ENCODE measurements at regions not wholly inside any gene's neighbourhood (a gene's known extent, or its start where the extent isn't known, plus 50 kb on each side); places are given as distances from the start of the nearest gene placed in this dataset.

- DNase-seq = no peak
- no peak overlapping the region for H2AFZ ChIP-seq (ENCODE audit: low read depth, low read length)
- H3K9ac ChIP-seq (ENCODE audit: low read length) = no peak overlapping the region
- H3K9me3 ChIP-seq (ENCODE audit: control insufficient read depth, low read length) = no peaks in the 10 kb centered on the region
- no peak overlapping the region for H3K18ac ChIP-seq (ENCODE audit: low read depth in 1 of 2, low read length in 2 of 2)
- no peaks in the 10 kb centered on the region for H3K27me3 ChIP-seq (ENCODE audit: control insufficient read depth in 1 of 2, insufficient read depth in 1 of 2, low read length in 2 of 2)
- no peak overlapping the region for H3K23ac ChIP-seq (ENCODE audit: low read length in 2 of 2)
- no peak overlapping the region for H3K4me2 ChIP-seq (ENCODE audit: low read length, poor library complexity, severe bottlenecking)
- H2BK120ac ChIP-seq (ENCODE audit: low read depth, low read length) = no peak overlapping the region
- no peak overlapping the region for H2BK5ac ChIP-seq (ENCODE audit: low read depth, low read length, poor library complexity, severe bottlenecking)
- no peak overlapping the region for H3K4me3 ChIP-seq (ENCODE audit: insufficient read depth in 1 of 2, low read depth in 1 of 2, low read length in 2 of 2)
- H3K36me3 ChIP-seq (ENCODE audit: control insufficient read depth in 1 of 2, insufficient read depth in 2 of 2, low read depth in 1 of 2, low read length in 2 of 2) = no peaks in the 10 kb centered on the region
- H3K4me1 ChIP-seq (ENCODE audit: control insufficient read depth, insufficient read depth, low read depth, low read length) = no peaks in the 10 kb centered on the region
- no peak overlapping the region for H4K8ac ChIP-seq (ENCODE audit: low read length)
- H2AK5ac ChIP-seq (ENCODE audit: low read length, severe bottlenecking) = no peak overlapping the region
- no peak overlapping the region for H2BK15ac ChIP-seq (ENCODE audit: low read depth, poor library complexity, severe bottlenecking)
- H3K14ac ChIP-seq (ENCODE audit: low read length in 2 of 2) = no peak overlapping the region
- no peak overlapping the region for H2BK12ac ChIP-seq (ENCODE audit: low read length in 2 of 2)
- no peaks in the 10 kb centered on the region for H3K79me1 ChIP-seq (replicated peaks; ENCODE audit: low read length, poor library complexity, severe bottlenecking)
- no peak overlapping the region for H3K27ac ChIP-seq (ENCODE audit: low read length, poor library complexity, severe bottlenecking)
- no peak overlapping the region for H3K4ac ChIP-seq (ENCODE audit: low read depth in 1 of 2, low read length in 2 of 2)
- H4K91ac ChIP-seq (ENCODE audit: low read length) = no peak overlapping the region
These were observed 1375.4 kb downstream of the NSUN3 start for GRCh38 chr3:95438274-95438673.

DNA sequence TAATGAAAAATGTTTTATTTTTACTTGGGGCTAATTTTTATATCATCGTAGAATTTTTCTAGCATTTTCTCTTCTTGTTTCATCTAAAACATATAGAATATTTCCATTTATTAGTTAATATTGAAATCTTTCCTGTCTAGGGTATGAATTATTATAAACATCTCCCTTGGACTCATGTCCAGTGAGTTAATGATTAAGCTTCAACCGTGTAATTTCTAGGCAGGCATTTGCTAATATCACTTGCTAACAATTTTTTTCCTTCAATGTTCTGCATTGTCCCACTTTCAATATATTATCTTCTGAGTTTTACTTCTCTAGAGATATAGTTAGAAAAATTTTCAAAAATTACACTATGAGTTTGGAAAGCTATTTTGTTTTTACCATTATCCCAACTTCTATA, 1371.6 kb upstream of the EPHA6 start:
- no peak overlapping the region for H3K4me3 ChIP-seq (ENCODE audit: insufficient read depth in 1 of 2, low read depth in 1 of 2, low read length in 2 of 2)
- H3K4me1 ChIP-seq (ENCODE audit: control insufficient read depth, insufficient read depth, low read depth, low read length) = no peaks in the 10 kb centered on the region
- no peaks in the 10 kb centered on the region for H3K36me3 ChIP-seq (ENCODE audit: control insufficient read depth in 1 of 2, insufficient read depth in 2 of 2, low read depth in 1 of 2, low read length in 2 of 2)
- H2BK120ac ChIP-seq (ENCODE audit: low read depth, low read length) = no peak overlapping the region
- no peak overlapping the region for H3K27ac ChIP-seq (ENCODE audit: low read length, poor library complexity, severe bottlenecking)
- H3K4me2 ChIP-seq (ENCODE audit: low read length, poor library complexity, severe bottlenecking) = no peak overlapping the region
- no peaks in the 10 kb centered on the region for H3K79me1 ChIP-seq (replicated peaks; ENCODE audit: low read length, poor library complexity, severe bottlenecking)
- H2BK15ac ChIP-seq (ENCODE audit: low read depth, poor library complexity, severe bottlenecking) = no peak overlapping the region
- no peak overlapping the region for H2BK5ac ChIP-seq (ENCODE audit: low read depth, low read length, poor library complexity, severe bottlenecking)
- H3K9ac ChIP-seq (ENCODE audit: low read length) = no peak overlapping the region
- no peak overlapping the region for H3K23ac ChIP-seq (ENCODE audit: low read length in 2 of 2)
- H2AK5ac ChIP-seq (ENCODE audit: low read length, severe bottlenecking) = no peak overlapping the region
- no peak overlapping the region for H4K91ac ChIP-seq (ENCODE audit: low read length)
- H3K9me3 ChIP-seq (ENCODE audit: control insufficient read depth, low read length) = no peaks in the 10 kb centered on the region
- no peak overlapping the region for H3K14ac ChIP-seq (ENCODE audit: low read length in 2 of 2)
- no peak overlapping the region for H2BK12ac ChIP-seq (ENCODE audit: low read length in 2 of 2)
- no peak overlapping the region for H4K8ac ChIP-seq (ENCODE audit: low read length)
- no peak overlapping the region for H3K18ac ChIP-seq (ENCODE audit: low read depth in 1 of 2, low read length in 2 of 2)
- H3K4ac ChIP-seq (ENCODE audit: low read depth in 1 of 2, low read length in 2 of 2) = no peak overlapping the region
- H2AFZ ChIP-seq (ENCODE audit: low read depth, low read length) = no peak overlapping the region
- 100% methylated on average over 1 of the region's 2 CpGs for WGBS
- DNase-seq = no peak
- no peaks in the 10 kb centered on the region for H3K27me3 ChIP-seq (ENCODE audit: control insufficient read depth in 1 of 2, insufficient read depth in 1 of 2, low read length in 2 of 2)

- Histone ChIP-seq H2AK5ac (ENCODE audit: low read length, severe bottlenecking) (no peak overlapping the region), H3K4me3 (ENCODE audit: insufficient read depth in 1 of 2, low read depth in 1 of 2, low read length in 2 of 2) (no peak overlapping the region), H3K18ac (ENCODE audit: low read depth in 1 of 2, low read length in 2 of 2) (no peak overlapping the region), H3K9me3 (ENCODE audit: control insufficient read depth, low read length) (no peaks in the 10 kb centered on the region), H3K36me3 (ENCODE audit: control insufficient read depth in 1 of 2, insufficient read depth in 2 of 2, low read depth in 1 of 2, low read length in 2 of 2) (no peaks in the 10 kb centered on the region), H3K27me3 (ENCODE audit: control insufficient read depth in 1 of 2, insufficient read depth in 1 of 2, low read length in 2 of 2) (no peaks in the 10 kb centered on the region), H2BK120ac (ENCODE audit: low read depth, low read length) (no peak overlapping the region), H2BK12ac (ENCODE audit: low read length in 2 of 2) (no peak overlapping the region), H3K79me1 (replicated peaks; ENCODE audit: low read length, poor library complexity, severe bottlenecking) (no peaks in the 10 kb centered on the region), H3K14ac (ENCODE audit: low read length in 2 of 2) (no peak overlapping the region), H3K4me2 (ENCODE audit: low read length, poor library complexity, severe bottlenecking) (no peak overlapping the region), H3K4me1 (ENCODE audit: control insufficient read depth, insufficient read depth, low read depth, low read length) (no peaks in the 10 kb centered on the region), H2BK5ac (ENCODE audit: low read depth, low read length, poor library complexity, severe bottlenecking) (no peak overlapping the region), H3K9ac (ENCODE audit: low read length) (no peak overlapping the region), H4K91ac (ENCODE audit: low read length) (no peak overlapping the region), H3K4ac (ENCODE audit: low read depth in 1 of 2, low read length in 2 of 2) (no peak overlapping the region), H3K23ac (ENCODE audit: low read length in 2 of 2) (no peak overlapping the region), H2AFZ (ENCODE audit: low read depth, low read length) (no peak overlapping the region), H3K27ac (ENCODE audit: low read length, poor library complexity, severe bottlenecking) (no peak overlapping the region), H2BK15ac (ENCODE audit: low read depth, poor library complexity, severe bottlenecking) (no peak overlapping the region), H4K8ac (ENCODE audit: low read length) (no peak overlapping the region)
- DNase-seq = no peak
- no CpG with 5 or more reads among the region's 1 CpG for WGBS
These were observed 1364.6 kb upstream of the EPHA6 start for GRCh38 chr3:95449841-95450240.

- Histone ChIP-seq H2BK12ac (ENCODE audit: low read length in 2 of 2) (no peak overlapping the region), H3K27me3 (ENCODE audit: control insufficient read depth in 1 of 2, insufficient read depth in 1 of 2, low read length in 2 of 2) (no peaks in the 10 kb centered on the region), H4K91ac (ENCODE audit: low read length) (no peak overlapping the region), H3K4me3 (ENCODE audit: insufficient read depth in 1 of 2, low read depth in 1 of 2, low read length in 2 of 2) (no peak overlapping the region), H3K23ac (ENCODE audit: low read length in 2 of 2) (no peak overlapping the region), H3K18ac (ENCODE audit: low read depth in 1 of 2, low read length in 2 of 2) (no peak overlapping the region), H2BK5ac (ENCODE audit: low read depth, low read length, poor library complexity, severe bottlenecking) (no peak overlapping the region), H4K8ac (ENCODE audit: low read length) (no peak overlapping the region), H3K14ac (ENCODE audit: low read length in 2 of 2) (no peak overlapping the region), H3K9ac (ENCODE audit: low read length) (no peak overlapping the region), H3K9me3 (ENCODE audit: control insufficient read depth, low read length) (no peaks in the 10 kb centered on the region), H2BK15ac (ENCODE audit: low read depth, poor library complexity, severe bottlenecking) (no peak overlapping the region), H3K36me3 (ENCODE audit: control insufficient read depth in 1 of 2, insufficient read depth in 2 of 2, low read depth in 1 of 2, low read length in 2 of 2) (no peaks in the 10 kb centered on the region), H3K27ac (ENCODE audit: low read length, poor library complexity, severe bottlenecking) (no peak overlapping the region), H3K4me1 (ENCODE audit: control insufficient read depth, insufficient read depth, low read depth, low read length) (no peaks in the 10 kb centered on the region), H2AFZ (ENCODE audit: low read depth, low read length) (no peak overlapping the region), H2BK120ac (ENCODE audit: low read depth, low read length) (no peak overlapping the region), H2AK5ac (ENCODE audit: low read length, severe bottlenecking) (no peak overlapping the region), H3K79me1 (replicated peaks; ENCODE audit: low read length, poor library complexity, severe bottlenecking) (no peaks in the 10 kb centered on the region), H3K4me2 (ENCODE audit: low read length, poor library complexity, severe bottlenecking) (no peak overlapping the region), H3K4ac (ENCODE audit: low read depth in 1 of 2, low read length in 2 of 2) (no peak overlapping the region)
- WGBS = no CpG with 5 or more reads among the region's 2 CpGs
- DNase-seq = no peak
These were observed 1361.2 kb upstream of the EPHA6 start for GRCh38 chr3:95453242-95453641.
